HG02938 (cell line): ENCODE measurements at regions not wholly inside any gene's neighbourhood (a gene's known extent, or its start where the extent isn't known, plus 50 kb on each side); places are given as distances from the start of the nearest gene placed in this dataset.

Source experiments
- ATAC-seq: cut with Tn5 transposase; IDR thresholded peaks from one replicate; pipeline ENCODE4 v1.9.1; 2021; ENCODE audit warnings: mild to moderate bottlenecking, moderate library complexity; ENCODE audit not compliant: unreplicated experiment

GRCh38 chr4:46594661-46595060, 204.7 kb upstream of the GABRA2 start:
- ATAC-seq: no peak

- ATAC-seq: no peak
Measured at GRCh38 chr4:46586566-46586965, 196.6 kb upstream of the GABRA2 start.

- ATAC-seq: no peak
Measured at GRCh38 chr4:46581677-46582076, 191.7 kb upstream of the GABRA2 start.

- ATAC-seq: no peak
Measured at GRCh38 chr4:46554760-46555465, 165.0 kb upstream of the GABRA2 start.

- peak; percentile 62 for ATAC-seq
Measured at GRCh38 chr4:46550471-46550870, 160.5 kb upstream of the GABRA2 start.

- ATAC-seq: no peak
Measured at GRCh38 chr4:46549125-46549524, 159.2 kb upstream of the GABRA2 start.

- ATAC-seq: no peak
Measured at GRCh38 chr4:46524751-46525150, 134.8 kb upstream of the GABRA2 start.

GRCh38 chr4:46520361-46520760, 130.4 kb upstream of the GABRA2 start:
- ATAC-seq: no peak

- ATAC-seq: no peak
Measured at GRCh38 chr4:46515940-46516339, 126.0 kb upstream of the GABRA2 start.

- ATAC-seq: no peak
Measured at GRCh38 chr4:46508216-46508615, 118.3 kb upstream of the GABRA2 start.

GRCh38 chr4:46506876-46507275, 116.9 kb upstream of the GABRA2 start:
- ATAC-seq: no peak

GRCh38 chr4:46505131-46505530, 115.2 kb upstream of the GABRA2 start:
- ATAC-seq: no peak

GRCh38 chr4:46503739-46504138, 113.8 kb upstream of the GABRA2 start:
- ATAC-seq: no peak

GRCh38 chr4:46492394-46492793, 102.5 kb upstream of the GABRA2 start:
- no peak for ATAC-seq

- no peak for ATAC-seq
Measured at GRCh38 chr4:46491455-46491854, 101.5 kb upstream of the GABRA2 start.

- ATAC-seq: no peak
Measured at GRCh38 chr4:46484881-46485280, 95.0 kb upstream of the GABRA2 start.

GRCh38 chr4:46462733-46463132, 72.8 kb upstream of the GABRA2 start:
- no peak for ATAC-seq

GRCh38 chr4:46459308-46459707, 69.4 kb upstream of the GABRA2 start:
- ATAC-seq: no peak

- no peak for ATAC-seq
Measured at GRCh38 chr4:46450556-46450955, 60.6 kb upstream of the GABRA2 start.

- ATAC-seq: no peak
Measured at GRCh38 chr4:46445710-46446314, 55.9 kb upstream of the GABRA2 start.

GRCh38 chr4:46444318-46445000, 54.5 kb upstream of the GABRA2 start:
- no peak for ATAC-seq

GRCh38 chr4:46442963-46443362, 53.0 kb upstream of the GABRA2 start:
- ATAC-seq: no peak
